ENCODE measurements at regions not wholly inside any gene's neighbourhood (a gene's known extent, or its start where the extent isn't known, plus 50 kb on each side); places are given as distances from the start of the nearest gene placed in this dataset.

GRCh38 chr1:220353229-220354012, 81.2 kb upstream of the RAB3GAP2 start:
- Histone ChIP-seq H3K27me3 (no peaks in the 10 kb centered on the region), H3K27ac (no peak overlapping the region), H3K4me1 (no peaks in the 10 kb centered on the region), H3K9me3 (no peaks in the 10 kb centered on the region), H3K36me3 (no peaks in the 10 kb centered on the region), H3K4me3 (no peak overlapping the region)
- DNase-seq (ENCODE audit: low spot score in 2 of 2): no peak
- intact Hi-C loops (cut with DNase I): no loop called here
- TF ChIP-seq, protein P1, sequence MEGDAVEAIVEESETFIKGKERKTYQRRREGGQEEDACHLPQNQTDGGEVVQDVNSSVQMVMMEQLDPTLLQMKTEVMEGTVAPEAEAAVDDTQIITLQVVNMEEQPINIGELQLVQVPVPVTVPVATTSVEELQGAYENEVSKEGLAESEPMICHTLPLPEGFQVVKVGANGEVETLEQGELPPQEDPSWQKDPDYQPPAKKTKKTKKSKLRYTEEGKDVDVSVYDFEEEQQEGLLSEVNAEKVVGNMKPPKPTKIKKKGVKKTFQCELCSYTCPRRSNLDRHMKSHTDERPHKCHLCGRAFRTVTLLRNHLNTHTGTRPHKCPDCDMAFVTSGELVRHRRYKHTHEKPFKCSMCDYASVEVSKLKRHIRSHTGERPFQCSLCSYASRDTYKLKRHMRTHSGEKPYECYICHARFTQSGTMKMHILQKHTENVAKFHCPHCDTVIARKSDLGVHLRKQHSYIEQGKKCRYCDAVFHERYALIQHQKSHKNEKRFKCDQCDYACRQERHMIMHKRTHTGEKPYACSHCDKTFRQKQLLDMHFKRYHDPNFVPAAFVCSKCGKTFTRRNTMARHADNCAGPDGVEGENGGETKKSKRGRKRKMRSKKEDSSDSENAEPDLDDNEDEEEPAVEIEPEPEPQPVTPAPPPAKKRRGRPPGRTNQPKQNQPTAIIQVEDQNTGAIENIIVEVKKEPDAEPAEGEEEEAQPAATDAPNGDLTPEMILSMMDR (IDR thresholded peaks at IDR 0.05): no peak

DNA sequence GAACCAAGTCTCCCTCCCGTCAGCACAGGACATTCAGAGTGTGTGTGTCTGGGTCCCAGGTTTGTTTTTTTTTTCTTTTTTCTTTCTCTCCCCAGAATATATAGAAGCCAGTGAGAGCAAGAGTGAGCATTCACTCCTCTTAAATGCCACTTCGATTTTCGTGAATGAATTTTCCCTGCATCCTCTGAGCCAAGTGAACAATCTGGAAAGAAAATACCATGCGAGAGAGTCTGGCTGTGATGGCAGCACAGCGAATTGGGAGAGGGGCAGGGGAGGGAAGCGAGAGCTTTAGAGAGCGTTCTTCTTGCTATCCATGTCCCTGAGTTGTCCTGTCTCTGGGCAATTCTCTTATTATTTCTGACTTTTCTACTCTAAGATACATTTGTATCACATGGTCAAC, 76.0 kb upstream of the RAB3GAP2 start:
- no peak for DNase-seq (ENCODE audit: low spot score in 2 of 2)
- intact Hi-C loops (cut with DNase I): no loop called here
- TF ChIP-seq, protein P1 (IDR thresholded peaks at IDR 0.05): no peak

GRCh38 chr1:220347654-220348175, 75.5 kb upstream of the RAB3GAP2 start:
- Histone ChIP-seq H3K27ac (no peak overlapping the region), H3K27me3 (no peaks in the 10 kb centered on the region), H3K4me1 (no peaks in the 10 kb centered on the region), H3K9me3 (no peaks in the 10 kb centered on the region), H3K36me3 (no peaks in the 10 kb centered on the region), H3K4me3 (no peak overlapping the region)
- DNase-seq (ENCODE audit: low spot score in 2 of 2): no peak
- TF ChIP-seq, protein P1 (IDR thresholded peaks at IDR 0.05): no peak
- intact Hi-C loops (cut with DNase I): no loop called here

More for the DNA sequence above, 76.0 kb upstream of the RAB3GAP2 start:
- Histone ChIP-seq H3K36me3 (no peaks in the 10 kb centered on the region), H3K4me3 (no peak overlapping the region), H3K27me3 (no peaks in the 10 kb centered on the region), H3K27ac (no peak overlapping the region), H3K9me3 (no peaks in the 10 kb centered on the region), H3K4me1 (no peaks in the 10 kb centered on the region)

- H3K4me1 ChIP-seq: no peaks in the 10 kb centered on the region
- DNase-seq (ENCODE audit: low spot score in 2 of 2): no peak
- H3K36me3 ChIP-seq: no peaks in the 10 kb centered on the region
- H3K27ac ChIP-seq: no peak overlapping the region
- H3K4me3 ChIP-seq: no peak overlapping the region
- no peaks in the 10 kb centered on the region for H3K27me3 ChIP-seq
- TF ChIP-seq, protein P1 (IDR thresholded peaks at IDR 0.05): no peak
- intact Hi-C loops (cut with DNase I): no loop called here
- H3K9me3 ChIP-seq: no peaks in the 10 kb centered on the region
These were observed 72.5 kb upstream of the RAB3GAP2 start for GRCh38 chr1:220344745-220345144.

DNA sequence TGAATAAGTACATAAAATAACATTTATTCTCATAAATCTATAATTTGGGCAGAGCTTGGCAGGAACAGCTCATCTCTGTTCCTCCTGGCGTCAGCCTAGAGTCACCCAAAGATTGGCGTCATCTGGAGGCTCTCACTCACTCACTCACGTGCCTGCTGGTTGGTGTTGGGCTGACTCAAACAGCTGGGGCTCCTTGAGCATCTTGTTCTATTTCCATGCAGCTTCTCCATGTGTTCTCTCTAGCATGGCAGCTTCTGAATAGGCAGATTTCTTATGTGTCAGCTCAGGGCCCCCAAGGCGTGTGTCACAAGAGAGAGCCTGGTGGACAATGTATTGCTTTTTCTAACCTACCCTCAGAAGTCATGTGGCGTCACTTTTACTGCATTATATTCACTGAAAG, 70.6 kb upstream of the RAB3GAP2 start:
- DNase-seq (ENCODE audit: low spot score in 2 of 2): no peak
- TF ChIP-seq, protein P1 (IDR thresholded peaks at IDR 0.05): no peak
- no peaks in the 10 kb centered on the region for H3K9me3 ChIP-seq
- no peaks in the 10 kb centered on the region for H3K4me1 ChIP-seq
- no peak overlapping the region for H3K4me3 ChIP-seq
- H3K27ac ChIP-seq: no peak overlapping the region
- no peaks in the 10 kb centered on the region for H3K27me3 ChIP-seq
- intact Hi-C loops (cut with DNase I): no loop called here
- H3K36me3 ChIP-seq: no peaks in the 10 kb centered on the region
